WERI-Rb-1 (cell line): ENCODE measurements at regions not wholly inside any gene's neighbourhood (a gene's known extent, or its start where the extent isn't known, plus 50 kb on each side); places are given as distances from the start of the nearest gene placed in this dataset.
A peak's percentile ranks its signal among the peaks of the same experiment; 100 is the strongest.

Experiments
- DNase-seq: peaks from one replicate; pipeline ENCODE4 v3.0.0-alpha.2; 2020
- H3K27ac ChIP-seq: fragments of 250-450 bp; sonication (Bioruptor Pico); 2 replicates; pipeline ENCODE4 v1.5.1; 2020; ENCODE audit warnings: mild to moderate bottlenecking, moderate library complexity
- H3K27me3 ChIP-seq: fragments of 250-450 bp; sonication (Bioruptor Pico); 2 replicates; pipeline ENCODE4 v1.5.1; 2021; ENCODE audit warnings: mild to moderate bottlenecking, low read depth, moderate library complexity; ENCODE audit not compliant: insufficient read depth, severe bottlenecking
- H3K36me3 ChIP-seq: fragments of 250-450 bp; sonication (Bioruptor Pico); 2 replicates; pipeline ENCODE4 v1.5.1; 2020; ENCODE audit warnings: mild to moderate bottlenecking, moderate library complexity
- H3K4me3 ChIP-seq: 2 replicates; pipeline ENCODE4 v1.5.1; 2011; ENCODE audit warnings: low read depth, mild to moderate bottlenecking, control low read depth, low read length
- H3K9me3 ChIP-seq: fragments of 250-450 bp; sonication (Bioruptor Pico); 2 replicates; pipeline ENCODE4 v1.5.1; 2021; ENCODE audit warnings: mild to moderate bottlenecking, moderate library complexity; ENCODE audit not compliant: severe bottlenecking
- CTCF ChIP-seq: IDR thresholded peaks from 2 replicates; pipeline ENCODE4 v1.5.1; 2011; ENCODE audit warnings: low read depth, mild to moderate bottlenecking, control low read depth, inconsistent platforms, low read length

- Histone ChIP-seq H3K27ac (no peak overlapping the region), H3K9me3 (no peaks in the 10 kb centered on the region), H3K4me3 (no peak overlapping the region), H3K27me3 (no peaks in the 10 kb centered on the region), H3K36me3 (no peaks in the 10 kb centered on the region)
- no peak for TF ChIP-seq CTCF
- DNase-seq, result no peak
Measured at GRCh38 chr5:143653256-143653655, 158.7 kb upstream of the HMHB1 start.

GRCh38 chr5:143652108-143652700, 159.8 kb upstream of the HMHB1 start:
- no peak overlapping the region for H3K4me3 ChIP-seq
- no peaks in the 10 kb centered on the region for H3K36me3 ChIP-seq
- no peak for DNase-seq
- no peak for TF ChIP-seq CTCF
- H3K27me3 ChIP-seq, result no peaks in the 10 kb centered on the region
- no peaks in the 10 kb centered on the region for H3K9me3 ChIP-seq
- H3K27ac ChIP-seq, result no peak overlapping the region

GRCh38 chr5:143649937-143650621, 161.9 kb upstream of the HMHB1 start:
- no peaks in the 10 kb centered on the region for H3K27me3 ChIP-seq
- H3K36me3 ChIP-seq, result no peaks in the 10 kb centered on the region
- TF ChIP-seq CTCF, result no peak
- no peak for DNase-seq
- no peak overlapping the region for H3K4me3 ChIP-seq
- H3K27ac ChIP-seq, result no peak overlapping the region
- H3K9me3 ChIP-seq, result no peaks in the 10 kb centered on the region

- TF ChIP-seq CTCF, result 0 out of 2 replicates have a peak, but pooled peaks have one; percentile 30
- no peak for DNase-seq
- no peaks in the 10 kb centered on the region for H3K36me3 ChIP-seq
Measured at GRCh38 chr5:143648696-143649095, 163.3 kb upstream of the HMHB1 start.

GRCh38 chr5:143646961-143647360, 165.0 kb upstream of the HMHB1 start:
- Histone ChIP-seq H3K27ac (no peak overlapping the region), H3K9me3 (no peaks in the 10 kb centered on the region), H3K36me3 (no peaks in the 10 kb centered on the region), H3K4me3 (no peak overlapping the region), H3K27me3 (no peaks in the 10 kb centered on the region)
- TF ChIP-seq CTCF, result no peak
- no peak for DNase-seq

More at GRCh38 chr5:143648696-143649095, 163.3 kb upstream of the HMHB1 start:
- H3K27me3 ChIP-seq, result no peaks in the 10 kb centered on the region
- no peak overlapping the region for H3K4me3 ChIP-seq
- no peak overlapping the region for H3K27ac ChIP-seq
- H3K9me3 ChIP-seq, result no peaks in the 10 kb centered on the region
